NCI-H526 treated with DMSO at 0.1 percent for 48 hours (cell line): ENCODE measurements at regions not wholly inside any gene's neighbourhood (a gene's known extent, or its start where the extent isn't known, plus 50 kb on each side); places are given as distances from the start of the nearest gene placed in this dataset.

Experiments used
- DNase-seq: peaks from one replicate; lab custom pipeline; 2025; lab: John Stamatoyannopoulos, UW

- no peak for DNase-seq
Observed at GRCh38 chr9:116039312-116039711, 114.3 kb upstream of the PAPPA start.

- DNase-seq = no peak
Observed at GRCh38 chr9:116039893-116040292, 113.7 kb upstream of the PAPPA start.

GRCh38 chr9:116042321-116042720, 111.3 kb upstream of the PAPPA start:
- no peak for DNase-seq

GRCh38 chr9:116045083-116045482, 108.5 kb upstream of the PAPPA start:
- no peak for DNase-seq

- DNase-seq = no peak
Observed at GRCh38 chr9:116048081-116048480, 105.5 kb upstream of the PAPPA start.

- no peak for DNase-seq
Observed at GRCh38 chr9:116049456-116049855, 104.1 kb upstream of the PAPPA start.

GRCh38 chr9:116051528-116051927, 102.1 kb upstream of the PAPPA start:
- DNase-seq = no peak

- no peak for DNase-seq
Observed at GRCh38 chr9:116055536-116055935, 98.1 kb upstream of the PAPPA start.

- DNase-seq = no peak
Observed at GRCh38 chr9:116057371-116057770, 96.2 kb upstream of the PAPPA start.

- no peak for DNase-seq
Observed at GRCh38 chr9:116058421-116058820, 95.2 kb upstream of the PAPPA start.

- no peak for DNase-seq
Observed at GRCh38 chr9:116059466-116059865, 94.1 kb upstream of the PAPPA start.

- DNase-seq = no peak
Observed at GRCh38 chr9:116060631-116061030, 93.0 kb upstream of the PAPPA start.

- DNase-seq = no peak
Observed at GRCh38 chr9:116061546-116062205, 91.9 kb upstream of the PAPPA start.

GRCh38 chr9:116062206-116062550, 91.4 kb upstream of the PAPPA start:
- no peak for DNase-seq

GRCh38 chr9:116064970-116065369, 88.6 kb upstream of the PAPPA start:
- no peak for DNase-seq

- no peak for DNase-seq
Observed at GRCh38 chr9:116066221-116066620, 87.4 kb upstream of the PAPPA start.

- no peak for DNase-seq
Observed at GRCh38 chr9:116067566-116067965, 86.0 kb upstream of the PAPPA start.

GRCh38 chr9:116070256-116070914, 83.2 kb upstream of the PAPPA start:
- no peak for DNase-seq

- no peak for DNase-seq
Observed at GRCh38 chr9:116072046-116072445, 81.5 kb upstream of the PAPPA start.

GRCh38 chr9:116073826-116074225, 79.8 kb upstream of the PAPPA start:
- no peak for DNase-seq

GRCh38 chr9:116074658-116075057, 78.9 kb upstream of the PAPPA start:
- DNase-seq = peak; percentile 51

- no peak for DNase-seq
Observed at GRCh38 chr9:116075191-116075590, 78.4 kb upstream of the PAPPA start.

GRCh38 chr9:116078640-116079039, 75.0 kb upstream of the PAPPA start:
- DNase-seq = no peak

- no peak for DNase-seq
Observed at GRCh38 chr9:116080561-116080960, 73.0 kb upstream of the PAPPA start.
